ENCODE measurements at regions not wholly inside any gene's neighbourhood (a gene's known extent, or its start where the extent isn't known, plus 50 kb on each side); places are given as distances from the start of the nearest gene placed in this dataset.

- no peaks in the 10 kb centered on the region for H3K79me2 ChIP-seq (ENCODE audit: control insufficient read depth, insufficient read depth, low read length)
- H4K20me1 ChIP-seq (replicated peaks; ENCODE audit: control insufficient read depth, insufficient read depth, low read length) = no peaks in the 10 kb centered on the region
- H2AFZ ChIP-seq (ENCODE audit: low read depth, low read length) = no peak overlapping the region
- intact Hi-C loops (cut with micrococcal nuclease) = no loop called here
- CTCF ChIA-PET (ENCODE audit: low intra/inter-chr PET ratio) = no interaction called here
- FAIRE-seq = no peak
- no peaks in the 10 kb centered on the region for H3K36me3 ChIP-seq (ENCODE audit: control insufficient read depth, insufficient read depth, low read length)
- H3K4me1 ChIP-seq (replicated peaks in 1 of 2; ENCODE audit: control insufficient read depth in 2 of 2, insufficient read depth in 2 of 2, low read length in 2 of 2) = peaks cover 0 to 7% of the 10 kb centered on the region in 2 experiments; a peak in 3 of 5 replicates
- in situ Hi-C loops (cut with MboI) = no loop called here
- H3K4me3 ChIP-seq = no peak overlapping the region
- TF ChIP-seq NFIC (IDR thresholded peaks at IDR 0.05) (peak; percentile 53), POLR2B (IDR thresholded peaks at IDR 0.05; ENCODE audit: low read depth, partially characterized antibody) (no peak)
- H3K27ac ChIP-seq (ENCODE audit: extremely low read depth, low read depth, low read length) = no peak overlapping the region
- POLR2A ChIA-PET = no interaction called here
- H3K9me1 ChIP-seq (ENCODE audit: control insufficient read depth, insufficient read depth, low read length) = no peaks in the 10 kb centered on the region
- BruUV-seq (replicated peaks) = no TSS peak
- H3K4me2 ChIP-seq (ENCODE audit: insufficient read depth, low read length) = no peak overlapping the region
- H3K9ac ChIP-seq (ENCODE audit: insufficient read depth in 1 of 2, low read depth in 2 of 2, low read length in 2 of 2) = no peak overlapping the region
- H3K27me3 ChIP-seq (ENCODE audit: control insufficient read depth in 2 of 2, insufficient read depth in 2 of 2, low read length in 2 of 2) = no peaks in the 10 kb centered on the region
- WGBS (ENCODE audit: insufficient coverage, low coverage, missing lambda C conversion rate) = 50% methylated on average over 10 of the region's 17 CpGs
- no peak for DNase-seq (ENCODE audit: extremely low read depth in 1 of 4, low spot score in 3 of 4)
- H3K9me3 ChIP-seq (replicated peaks; ENCODE audit: control insufficient read depth, insufficient read depth, low read depth, low read length) = no peaks in the 10 kb centered on the region
- ATAC-seq = no peak
These were observed 400.7 kb upstream of the MKI67 start for GRCh38 chr10:128526791-128527375.

GRCh38 chr10:128527711-128528110 is 401.5 kb upstream of the MKI67 start:
- Histone ChIP-seq H3K9me1 (ENCODE audit: control insufficient read depth, insufficient read depth, low read length) (no peaks in the 10 kb centered on the region), H3K27me3 (ENCODE audit: control insufficient read depth in 2 of 2, insufficient read depth in 2 of 2, low read length in 2 of 2) (no peaks in the 10 kb centered on the region), H3K27ac (ENCODE audit: extremely low read depth, low read depth, low read length) (no peak overlapping the region), H3K9ac (ENCODE audit: insufficient read depth in 1 of 2, low read depth in 2 of 2, low read length in 2 of 2) (no peak overlapping the region), H3K9me3 (replicated peaks; ENCODE audit: control insufficient read depth, insufficient read depth, low read depth, low read length) (no peaks in the 10 kb centered on the region), H3K4me2 (ENCODE audit: insufficient read depth, low read length) (no peak overlapping the region), H3K36me3 (ENCODE audit: control insufficient read depth, insufficient read depth, low read length) (no peaks in the 10 kb centered on the region), H3K79me2 (ENCODE audit: control insufficient read depth, insufficient read depth, low read length) (no peaks in the 10 kb centered on the region), H3K4me1 (replicated peaks in 1 of 2; ENCODE audit: control insufficient read depth in 2 of 2, insufficient read depth in 2 of 2, low read length in 2 of 2) (peaks cover 0 to 5% of the 10 kb centered on the region in 2 experiments; a peak in 3 of 5 replicates), H3K4me3 (no peak overlapping the region), H2AFZ (ENCODE audit: low read depth, low read length) (no peak overlapping the region), H4K20me1 (replicated peaks; ENCODE audit: control insufficient read depth, insufficient read depth, low read length) (no peaks in the 10 kb centered on the region)
- ChIA-PET CTCF (ENCODE audit: low intra/inter-chr PET ratio) (no interaction called here), POLR2A (no interaction called here)
- FAIRE-seq = no peak
- intact Hi-C loops (cut with micrococcal nuclease) = no loop called here
- no peak for DNase-seq (ENCODE audit: extremely low read depth in 1 of 4, low spot score in 3 of 4)
- in situ Hi-C loops (cut with MboI) = no loop called here
- BruUV-seq (replicated peaks) = no TSS peak
- TF ChIP-seq TAL1 (IDR thresholded peaks at IDR 0.05) = no peak
- TF ChIP-seq E2F4 (CRISPR knock-in tag; IDR thresholded peaks at IDR 0.05; ENCODE audit: low read depth) = no peak
- TF ChIP-seq ZNF146 (CRISPR knock-in tag; IDR thresholded peaks at IDR 0.05; ENCODE audit: unreplicated experiment) = no peak
- no peak for TF ChIP-seq ARNT (IDR thresholded peaks at IDR 0.05)
- TF ChIP-seq HOXB6 (CRISPR knock-in tag; IDR thresholded peaks at IDR 0.05; ENCODE audit: borderline replicate concordance) = no peak
- ATAC-seq = no peak
- 29% methylated on average over 3 of the region's 8 CpGs for WGBS (ENCODE audit: insufficient coverage, low coverage, missing lambda C conversion rate)

All from K562 (cell line).